WERI-Rb-1 (cell line): ENCODE measurements at regions not wholly inside any gene's neighbourhood (a gene's known extent, or its start where the extent isn't known, plus 50 kb on each side); places are given as distances from the start of the nearest gene placed in this dataset.

Experiments used
- DNase-seq: peaks from one replicate; pipeline ENCODE4 v3.0.0-alpha.2; 2020
- H3K27ac ChIP-seq: fragments of 250-450 bp; sonication (Bioruptor Pico); 2 replicates; pipeline ENCODE4 v1.5.1; 2020; ENCODE audit warnings: mild to moderate bottlenecking, moderate library complexity
- H3K27me3 ChIP-seq: fragments of 250-450 bp; sonication (Bioruptor Pico); 2 replicates; pipeline ENCODE4 v1.5.1; 2021; ENCODE audit warnings: mild to moderate bottlenecking, low read depth, moderate library complexity; ENCODE audit not compliant: insufficient read depth, severe bottlenecking
- H3K36me3 ChIP-seq: fragments of 250-450 bp; sonication (Bioruptor Pico); 2 replicates; pipeline ENCODE4 v1.5.1; 2020; ENCODE audit warnings: mild to moderate bottlenecking, moderate library complexity
- H3K4me3 ChIP-seq: 2 replicates; pipeline ENCODE4 v1.5.1; 2011; ENCODE audit warnings: low read depth, mild to moderate bottlenecking, control low read depth, low read length
- H3K9me3 ChIP-seq: fragments of 250-450 bp; sonication (Bioruptor Pico); 2 replicates; pipeline ENCODE4 v1.5.1; 2021; ENCODE audit warnings: mild to moderate bottlenecking, moderate library complexity; ENCODE audit not compliant: severe bottlenecking
- TF ChIP-seq, protein P1 (sequence below): IDR thresholded peaks from 2 replicates; pipeline ENCODE4 v1.5.1; 2011; ENCODE audit warnings: low read depth, mild to moderate bottlenecking, control low read depth, inconsistent platforms, low read length

DNA sequence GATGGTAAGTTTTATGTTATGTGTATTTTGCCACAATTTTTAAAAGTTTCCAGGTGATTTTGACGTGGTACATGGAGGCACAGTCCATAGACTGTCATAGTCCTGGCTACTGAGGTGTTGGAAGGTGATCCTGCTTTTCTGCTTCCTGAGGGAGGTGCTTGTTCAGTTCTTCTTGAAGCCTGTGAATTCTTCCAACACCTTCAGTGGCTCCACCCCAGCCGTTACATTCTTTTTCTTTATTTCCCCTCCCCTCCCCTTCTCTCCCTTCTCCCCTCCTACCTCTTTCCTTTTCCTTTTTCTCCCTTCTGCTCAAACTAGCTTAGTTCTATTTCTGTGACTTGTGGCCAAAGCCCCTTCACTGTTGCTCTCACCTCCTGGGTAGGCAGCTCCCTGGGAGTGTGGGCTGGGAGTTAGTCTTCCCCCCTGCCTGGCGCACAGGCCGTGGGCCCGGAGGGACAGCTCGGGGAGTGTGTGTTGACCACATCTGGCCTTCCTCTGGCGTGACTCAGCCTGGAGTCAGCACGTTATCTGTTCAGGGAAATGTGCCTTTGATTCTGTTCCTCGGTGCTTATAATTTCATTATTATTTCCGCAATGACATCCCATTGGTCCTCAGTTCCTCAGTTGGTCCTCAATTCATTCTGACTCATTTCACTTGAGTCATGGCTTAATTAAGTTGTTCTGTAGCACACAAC lies 566.2 kb downstream of the TBC1D22A start:
- TF ChIP-seq, protein P1, sequence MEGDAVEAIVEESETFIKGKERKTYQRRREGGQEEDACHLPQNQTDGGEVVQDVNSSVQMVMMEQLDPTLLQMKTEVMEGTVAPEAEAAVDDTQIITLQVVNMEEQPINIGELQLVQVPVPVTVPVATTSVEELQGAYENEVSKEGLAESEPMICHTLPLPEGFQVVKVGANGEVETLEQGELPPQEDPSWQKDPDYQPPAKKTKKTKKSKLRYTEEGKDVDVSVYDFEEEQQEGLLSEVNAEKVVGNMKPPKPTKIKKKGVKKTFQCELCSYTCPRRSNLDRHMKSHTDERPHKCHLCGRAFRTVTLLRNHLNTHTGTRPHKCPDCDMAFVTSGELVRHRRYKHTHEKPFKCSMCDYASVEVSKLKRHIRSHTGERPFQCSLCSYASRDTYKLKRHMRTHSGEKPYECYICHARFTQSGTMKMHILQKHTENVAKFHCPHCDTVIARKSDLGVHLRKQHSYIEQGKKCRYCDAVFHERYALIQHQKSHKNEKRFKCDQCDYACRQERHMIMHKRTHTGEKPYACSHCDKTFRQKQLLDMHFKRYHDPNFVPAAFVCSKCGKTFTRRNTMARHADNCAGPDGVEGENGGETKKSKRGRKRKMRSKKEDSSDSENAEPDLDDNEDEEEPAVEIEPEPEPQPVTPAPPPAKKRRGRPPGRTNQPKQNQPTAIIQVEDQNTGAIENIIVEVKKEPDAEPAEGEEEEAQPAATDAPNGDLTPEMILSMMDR, result no peak

DNA sequence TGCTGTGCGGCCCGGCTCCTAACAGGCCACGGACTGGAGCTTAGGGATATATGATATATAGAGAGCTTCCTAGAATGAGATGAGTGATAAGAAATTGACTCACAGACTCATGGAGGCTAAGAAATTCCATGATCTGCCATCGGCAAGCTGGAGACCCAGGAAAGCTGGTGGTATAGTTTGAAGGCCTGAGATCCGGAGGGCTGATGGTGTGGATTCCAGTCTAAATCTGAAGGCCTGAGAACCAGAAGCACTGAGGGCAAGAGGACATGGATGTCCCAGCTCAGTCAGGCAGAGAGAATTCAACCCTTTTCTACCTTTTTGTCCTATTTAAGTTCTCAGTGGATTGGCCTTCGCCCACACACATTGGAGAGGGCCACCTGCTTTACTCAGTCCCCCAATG lies 564.8 kb downstream of the TBC1D22A start:
- Histone ChIP-seq H3K27ac (no peak overlapping the region), H3K27me3 (no peaks in the 10 kb centered on the region), H3K36me3 (no peaks in the 10 kb centered on the region), H3K9me3 (peaks cover 2% of the 10 kb centered on the region), H3K4me3 (no peak overlapping the region)
- DNase-seq, result no peak
- TF ChIP-seq, protein P1, result no peak

More for the DNA sequence above, 566.2 kb downstream of the TBC1D22A start:
- Histone ChIP-seq H3K9me3 (no peaks in the 10 kb centered on the region), H3K4me3 (no peak overlapping the region), H3K27ac (no peak overlapping the region), H3K36me3 (no peaks in the 10 kb centered on the region), H3K27me3 (no peaks in the 10 kb centered on the region)
- DNase-seq, result no peak

DNA sequence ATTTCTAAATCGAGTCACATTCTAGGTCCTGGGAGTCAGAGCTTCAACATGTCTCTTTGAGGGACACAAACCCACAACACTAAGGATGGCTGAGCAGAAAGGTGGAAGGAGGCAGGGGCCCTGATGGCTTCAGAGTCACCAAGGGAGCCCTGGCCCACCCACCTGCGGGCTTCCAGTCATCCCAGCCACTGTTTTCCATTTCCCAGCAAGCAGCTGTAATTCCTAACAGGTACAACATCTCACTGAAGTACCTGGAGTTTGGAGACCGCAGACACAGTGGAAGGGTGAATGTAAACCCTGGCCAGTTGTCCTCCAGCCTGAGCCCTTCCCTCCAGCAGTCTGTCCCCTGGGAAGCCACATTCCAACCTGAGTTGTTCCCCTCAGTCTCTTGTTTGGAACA lies 562.8 kb downstream of the TBC1D22A start:
- H3K27me3 ChIP-seq, result no peaks in the 10 kb centered on the region
- no peak overlapping the region for H3K27ac ChIP-seq
- no peak for DNase-seq
- no peak overlapping the region for H3K4me3 ChIP-seq
- TF ChIP-seq, protein P1, result no peak
- peaks cover 14% of the 10 kb centered on the region for H3K9me3 ChIP-seq
- H3K36me3 ChIP-seq, result no peaks in the 10 kb centered on the region

GRCh38 chr22:47324435-47324990 lies 562.1 kb downstream of the TBC1D22A start:
- peaks cover 17% of the 10 kb centered on the region for H3K9me3 ChIP-seq

GRCh38 chr22:47323518-47323917 lies 561.1 kb downstream of the TBC1D22A start:
- TF ChIP-seq, protein P1, result no peak
- DNase-seq, result no peak
- no peaks in the 10 kb centered on the region for H3K27me3 ChIP-seq
- no peaks in the 10 kb centered on the region for H3K36me3 ChIP-seq
- H3K4me3 ChIP-seq, result no peak overlapping the region
- no peak overlapping the region for H3K27ac ChIP-seq
- peaks cover 17% of the 10 kb centered on the region for H3K9me3 ChIP-seq

More at GRCh38 chr22:47324435-47324990, 562.1 kb downstream of the TBC1D22A start:
- DNase-seq, result no peak
- TF ChIP-seq, protein P1, result no peak
- Histone ChIP-seq H3K27me3 (no peaks in the 10 kb centered on the region), H3K27ac (no peak overlapping the region), H3K36me3 (no peaks in the 10 kb centered on the region), H3K4me3 (no peak overlapping the region)

DNA sequence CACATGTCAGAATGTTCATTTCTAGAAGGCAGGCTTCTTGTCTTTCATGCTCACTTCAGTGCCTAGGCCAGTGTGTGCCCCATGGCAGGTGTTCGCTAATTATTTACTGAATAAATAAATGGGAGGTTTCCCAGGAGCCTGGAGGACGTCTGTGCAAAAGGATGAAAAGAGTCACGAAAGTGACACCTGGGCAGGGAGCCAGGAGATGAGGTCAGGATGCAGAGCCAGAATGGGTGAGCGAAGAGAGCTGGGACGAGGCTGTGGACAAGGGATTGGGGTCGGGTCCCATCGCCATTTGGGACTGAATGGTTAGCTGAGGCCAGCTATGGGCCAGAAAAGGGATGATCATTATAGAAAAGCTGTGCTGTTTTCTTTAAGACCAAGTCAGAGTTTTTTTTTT lies 560.4 kb downstream of the TBC1D22A start:
- Histone ChIP-seq H3K4me3 (no peak overlapping the region), H3K9me3 (peaks cover 17% of the 10 kb centered on the region), H3K27me3 (no peaks in the 10 kb centered on the region), H3K36me3 (no peaks in the 10 kb centered on the region), H3K27ac (no peak overlapping the region)
- no peak for DNase-seq
- TF ChIP-seq, protein P1, result no peak
